ENCODE measurements at regions not wholly inside any gene's neighbourhood (a gene's known extent, or its start where the extent isn't known, plus 50 kb on each side); places are given as distances from the start of the nearest gene placed in this dataset.

DNA sequence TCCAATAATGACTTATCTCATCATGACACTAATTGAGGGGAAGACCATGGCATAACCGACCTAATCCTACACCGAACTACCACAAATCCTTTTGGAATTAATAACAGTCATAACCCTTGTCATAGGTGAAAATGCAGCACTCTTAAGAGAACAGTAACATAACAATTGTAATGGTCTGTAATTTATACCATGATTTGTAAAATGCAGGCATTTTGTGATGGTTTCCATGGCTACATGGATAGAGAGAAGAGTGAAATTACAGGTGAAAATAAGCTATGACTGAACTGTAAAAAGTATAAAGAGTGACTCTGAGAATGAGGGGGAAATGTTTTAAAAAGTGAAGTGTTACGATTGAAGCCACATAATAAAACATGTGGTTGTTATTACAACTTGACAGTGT lies 494.1 kb upstream of the SLC39A10 start:
- DNase-seq (ENCODE audit: low read depth, low spot score) (no peak), FAIRE-seq (no peak), ATAC-seq (no peak)
- Histone ChIP-seq H3K36me3 (ENCODE audit: control insufficient read depth in 2 of 2, insufficient read depth in 2 of 2, low read length in 1 of 2) (no peaks in the 10 kb centered on the region), H3K79me2 (ENCODE audit: control insufficient read depth, insufficient read depth, low read length) (no peaks in the 10 kb centered on the region), H3K9ac (ENCODE audit: control insufficient read depth, insufficient read depth, low read length) (no peak overlapping the region), H3K27me3 (replicated peaks in 1 of 2; ENCODE audit: control insufficient read depth in 2 of 2, insufficient read depth in 2 of 2, low read length in 1 of 2) (no peaks in the 10 kb centered on the region), H4K20me1 (ENCODE audit: control insufficient read depth, insufficient read depth) (no peaks in the 10 kb centered on the region), H3K4me2 (ENCODE audit: control insufficient read depth, insufficient read depth) (no peak overlapping the region), H2AFZ (ENCODE audit: control insufficient read depth, low read depth, low read length) (no peak overlapping the region), H3K4me3 (no peak overlapping the region), H3K27ac (ENCODE audit: control insufficient read depth, insufficient read depth) (no peak overlapping the region), H3K9me3 (replicated peaks; ENCODE audit: control insufficient read depth, insufficient read depth, low read length) (no peaks in the 10 kb centered on the region), H3K4me1 (ENCODE audit: control insufficient read depth, insufficient read depth, low read length) (no peaks in the 10 kb centered on the region)
- ChIA-PET CTCF (interaction anchor here (1.1 kb wide), 1 partner anchor 10 kb away, joined by 4 read pairs; no protein-coding TSS in a partner anchor), SMC1A (ENCODE audit: uncharacterized antibody, unreplicated experiment) (interaction anchor here (1.3 kb wide), 1 partner anchor 9 kb away, joined by 4 read pairs; no protein-coding TSS in a partner anchor), POLR2A (no interaction called here), RAD21 (ENCODE audit: unreplicated experiment) (no interaction called here)
- in situ Hi-C loops (cut with MboI) (no loop called here), intact Hi-C loops (cut with micrococcal nuclease; ENCODE audit: unreplicated experiment) (no loop called here)
- no TSS peak for BruUV-seq (replicated peaks)
- WGBS (ENCODE audit: insufficient coverage, insufficient replicate concordance, low lambda C conversion rate, missing lambda C conversion rate), result 0% methylated on average over 3 of the region's 3 CpGs
- TF ChIP-seq RBBP5 (conservative IDR thresholded peaks at IDR 0.05) (no peak), SIX5 (IDR thresholded peaks at IDR 0.05; ENCODE audit: low read depth, low read length, severe bottlenecking) (no peak), RB1 (IDR thresholded peaks at IDR 0.05; ENCODE audit: borderline replicate concordance) (no peak), TARDBP (IDR thresholded peaks at IDR 0.05; ENCODE audit: borderline replicate concordance) (no peak), ZZZ3 (IDR thresholded peaks at IDR 0.05; ENCODE audit: control insufficient read depth, insufficient read length, low read depth) (no peak), MEF2A (IDR thresholded peaks at IDR 0.05; ENCODE audit: insufficient read depth, low read depth, low read length) (no peak), RAD51 (IDR thresholded peaks at IDR 0.05) (no peak)
- TF ChIP-seq, protein P1, sequence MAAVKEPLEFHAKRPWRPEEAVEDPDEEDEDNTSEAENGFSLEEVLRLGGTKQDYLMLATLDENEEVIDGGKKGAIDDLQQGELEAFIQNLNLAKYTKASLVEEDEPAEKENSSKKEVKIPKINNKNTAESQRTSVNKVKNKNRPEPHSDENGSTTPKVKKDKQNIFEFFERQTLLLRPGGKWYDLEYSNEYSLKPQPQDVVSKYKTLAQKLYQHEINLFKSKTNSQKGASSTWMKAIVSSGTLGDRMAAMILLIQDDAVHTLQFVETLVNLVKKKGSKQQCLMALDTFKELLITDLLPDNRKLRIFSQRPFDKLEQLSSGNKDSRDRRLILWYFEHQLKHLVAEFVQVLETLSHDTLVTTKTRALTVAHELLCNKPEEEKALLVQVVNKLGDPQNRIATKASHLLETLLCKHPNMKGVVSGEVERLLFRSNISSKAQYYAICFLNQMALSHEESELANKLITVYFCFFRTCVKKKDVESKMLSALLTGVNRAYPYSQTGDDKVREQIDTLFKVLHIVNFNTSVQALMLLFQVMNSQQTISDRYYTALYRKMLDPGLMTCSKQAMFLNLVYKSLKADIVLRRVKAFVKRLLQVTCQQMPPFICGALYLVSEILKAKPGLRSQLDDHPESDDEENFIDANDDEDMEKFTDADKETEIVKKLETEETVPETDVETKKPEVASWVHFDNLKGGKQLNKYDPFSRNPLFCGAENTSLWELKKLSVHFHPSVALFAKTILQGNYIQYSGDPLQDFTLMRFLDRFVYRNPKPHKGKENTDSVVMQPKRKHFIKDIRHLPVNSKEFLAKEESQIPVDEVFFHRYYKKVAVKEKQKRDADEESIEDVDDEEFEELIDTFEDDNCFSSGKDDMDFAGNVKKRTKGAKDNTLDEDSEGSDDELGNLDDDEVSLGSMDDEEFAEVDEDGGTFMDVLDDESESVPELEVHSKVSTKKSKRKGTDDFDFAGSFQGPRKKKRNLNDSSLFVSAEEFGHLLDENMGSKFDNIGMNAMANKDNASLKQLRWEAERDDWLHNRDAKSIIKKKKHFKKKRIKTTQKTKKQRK (IDR thresholded peaks at IDR 0.05; ENCODE audit: low read depth, low read length), result no peak
- TF ChIP-seq, protein P2, sequence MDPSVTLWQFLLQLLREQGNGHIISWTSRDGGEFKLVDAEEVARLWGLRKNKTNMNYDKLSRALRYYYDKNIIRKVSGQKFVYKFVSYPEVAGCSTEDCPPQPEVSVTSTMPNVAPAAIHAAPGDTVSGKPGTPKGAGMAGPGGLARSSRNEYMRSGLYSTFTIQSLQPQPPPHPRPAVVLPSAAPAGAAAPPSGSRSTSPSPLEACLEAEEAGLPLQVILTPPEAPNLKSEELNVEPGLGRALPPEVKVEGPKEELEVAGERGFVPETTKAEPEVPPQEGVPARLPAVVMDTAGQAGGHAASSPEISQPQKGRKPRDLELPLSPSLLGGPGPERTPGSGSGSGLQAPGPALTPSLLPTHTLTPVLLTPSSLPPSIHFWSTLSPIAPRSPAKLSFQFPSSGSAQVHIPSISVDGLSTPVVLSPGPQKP (IDR thresholded peaks at IDR 0.05; ENCODE audit: low read depth, low read length), result no peak
- TF ChIP-seq, protein P3, sequence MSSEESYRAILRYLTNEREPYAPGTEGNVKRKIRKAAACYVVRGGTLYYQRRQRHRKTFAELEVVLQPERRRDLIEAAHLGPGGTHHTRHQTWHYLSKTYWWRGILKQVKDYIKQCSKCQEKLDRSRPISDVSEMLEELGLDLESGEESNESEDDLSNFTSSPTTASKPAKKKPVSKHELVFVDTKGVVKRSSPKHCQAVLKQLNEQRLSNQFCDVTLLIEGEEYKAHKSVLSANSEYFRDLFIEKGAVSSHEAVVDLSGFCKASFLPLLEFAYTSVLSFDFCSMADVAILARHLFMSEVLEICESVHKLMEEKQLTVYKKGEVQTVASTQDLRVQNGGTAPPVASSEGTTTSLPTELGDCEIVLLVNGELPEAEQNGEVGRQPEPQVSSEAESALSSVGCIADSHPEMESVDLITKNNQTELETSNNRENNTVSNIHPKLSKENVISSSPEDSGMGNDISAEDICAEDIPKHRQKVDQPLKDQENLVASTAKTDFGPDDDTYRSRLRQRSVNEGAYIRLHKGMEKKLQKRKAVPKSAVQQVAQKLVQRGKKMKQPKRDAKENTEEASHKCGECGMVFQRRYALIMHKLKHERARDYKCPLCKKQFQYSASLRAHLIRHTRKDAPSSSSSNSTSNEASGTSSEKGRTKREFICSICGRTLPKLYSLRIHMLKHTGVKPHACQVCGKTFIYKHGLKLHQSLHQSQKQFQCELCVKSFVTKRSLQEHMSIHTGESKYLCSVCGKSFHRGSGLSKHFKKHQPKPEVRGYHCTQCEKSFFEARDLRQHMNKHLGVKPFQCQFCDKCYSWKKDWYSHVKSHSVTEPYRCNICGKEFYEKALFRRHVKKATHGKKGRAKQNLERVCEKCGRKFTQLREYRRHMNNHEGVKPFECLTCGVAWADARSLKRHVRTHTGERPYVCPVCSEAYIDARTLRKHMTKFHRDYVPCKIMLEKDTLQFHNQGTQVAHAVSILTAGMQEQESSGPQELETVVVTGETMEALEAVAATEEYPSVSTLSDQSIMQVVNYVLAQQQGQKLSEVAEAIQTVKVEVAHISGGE (CRISPR knock-in tag; IDR thresholded peaks at IDR 0.05), result no peak

Measured in GM12878 (cell line).